ENCODE measurements at regions not wholly inside any gene's neighbourhood (a gene's known extent, or its start where the extent isn't known, plus 50 kb on each side); places are given as distances from the start of the nearest gene placed in this dataset.

- DNase-seq (ENCODE audit: low spot score), result no peak
Measured at GRCh38 chr3:117616227-117616626, 906.6 kb downstream of the TUSC7 start.

- DNase-seq (ENCODE audit: low spot score), result no peak
Measured at GRCh38 chr3:117617906-117618305, 908.3 kb downstream of the TUSC7 start.

- no peak for DNase-seq (ENCODE audit: low spot score)
Measured at GRCh38 chr3:117618462-117618861, 908.9 kb downstream of the TUSC7 start.

- no peak for DNase-seq (ENCODE audit: low spot score)
Measured at GRCh38 chr3:117619805-117620204, 910.2 kb downstream of the TUSC7 start.

GRCh38 chr3:117622171-117622841 lies 912.7 kb downstream of the TUSC7 start:
- DNase-seq (ENCODE audit: low spot score), result no peak

GRCh38 chr3:117624424-117624823 lies 914.8 kb downstream of the TUSC7 start:
- DNase-seq (ENCODE audit: low spot score), result no peak

GRCh38 chr3:117625174-117625573 lies 915.6 kb downstream of the TUSC7 start:
- no peak for DNase-seq (ENCODE audit: low spot score)

- no peak for DNase-seq (ENCODE audit: low spot score)
Measured at GRCh38 chr3:117626577-117626976, 917.0 kb downstream of the TUSC7 start.

- DNase-seq (ENCODE audit: low spot score), result no peak
Measured at GRCh38 chr3:117628823-117629291, 919.3 kb downstream of the TUSC7 start.

- no peak for DNase-seq (ENCODE audit: low spot score)
Measured at GRCh38 chr3:117629505-117629904, 919.9 kb downstream of the TUSC7 start.

- no peak for DNase-seq (ENCODE audit: low spot score)
Measured at GRCh38 chr3:117630469-117630868, 920.9 kb downstream of the TUSC7 start.

GRCh38 chr3:117630885-117631284 lies 921.3 kb downstream of the TUSC7 start:
- DNase-seq (ENCODE audit: low spot score), result no peak

- DNase-seq (ENCODE audit: low spot score), result no peak
Measured at GRCh38 chr3:117631781-117632180, 922.2 kb downstream of the TUSC7 start.

- DNase-seq (ENCODE audit: low spot score), result no peak
Measured at GRCh38 chr3:117632191-117632590, 922.6 kb downstream of the TUSC7 start.

GRCh38 chr3:117633207-117633606 lies 923.6 kb downstream of the TUSC7 start:
- no peak for DNase-seq (ENCODE audit: low spot score)

GRCh38 chr3:117637666-117638065 lies 928.1 kb downstream of the TUSC7 start:
- DNase-seq (ENCODE audit: low spot score), result no peak

GRCh38 chr3:117644203-117644602 lies 934.6 kb downstream of the TUSC7 start:
- DNase-seq (ENCODE audit: low spot score), result no peak

- no peak for DNase-seq (ENCODE audit: low spot score)
Measured at GRCh38 chr3:117645561-117646242, 936.1 kb downstream of the TUSC7 start.

GRCh38 chr3:117647435-117647834 lies 937.9 kb downstream of the TUSC7 start:
- no peak for DNase-seq (ENCODE audit: low spot score)

GRCh38 chr3:117651246-117651645 lies 941.7 kb downstream of the TUSC7 start:
- DNase-seq (ENCODE audit: low spot score), result no peak

- no peak for DNase-seq (ENCODE audit: low spot score)
Measured at GRCh38 chr3:117656391-117656790, 946.8 kb downstream of the TUSC7 start.

- no peak for DNase-seq (ENCODE audit: low spot score)
Measured at GRCh38 chr3:117657278-117657677, 947.7 kb downstream of the TUSC7 start.

GRCh38 chr3:117660941-117661817 lies 951.6 kb downstream of the TUSC7 start:
- no peak for DNase-seq (ENCODE audit: low spot score)

Measured in activated CD4-positive, alpha-beta T cell treated with anti-CD3 and anti-CD28 coated beads, Interleukin-2, Interleukin-4, amounts not matched to agents 100 ng/mL and 50 ng/mL, durations not matched to agents 16 hours and 8 hours (primary cell).